H1 (cell line): ENCODE measurements at regions not wholly inside any gene's neighbourhood (a gene's known extent, or its start where the extent isn't known, plus 50 kb on each side); places are given as distances from the start of the nearest gene placed in this dataset.

ENCODE experiments used
- CTCF ChIA-PET: fragments of 300-600 bp; sonication (Branson Sonifier 250); formaldehyde crosslinking; loops from one replicate; lab custom pipeline; 2021; ENCODE audit not compliant: partially characterized antibody; lab: Charles Lee
- POLR2A ChIA-PET: fragments of 300-600 bp; sonication (Branson Sonifier 250); formaldehyde crosslinking; loops from one replicate; lab custom pipeline; 2021; ENCODE audit warnings: inconsistent platforms; ENCODE audit not compliant: partially characterized antibody; lab: Charles Lee
- DNase-seq, 2 experiments: peaks; one replicate each; pipeline versions ENCODE4 v3.0.0 to v3.0.0-alpha.2; 2010 to 2022; ENCODE audit warnings: low spot score in 2 of 2, low read depth in 1 of 2, mixed read lengths in 1 of 2
- FAIRE-seq: peaks from 2 replicates; lab custom pipeline; 2011; peaks lifted over from hg19 to GRCh38; lab: Jason Lieb, UNC
- H2AFZ ChIP-seq: 2 replicates; pipeline ENCODE4 v1.8.1; 2012; ENCODE audit warnings: low read length, inconsistent platforms
- H2AK5ac ChIP-seq: 2 replicates; pipeline ENCODE4 v1.6.1; 2013; ENCODE audit warnings: low read depth, low read length
- H2BK120ac ChIP-seq: replicated peaks from 2 replicates; pipeline ENCODE3; 2013; ENCODE audit warnings: low read depth, low read length, inconsistent platforms
- H2BK12ac ChIP-seq: 2 replicates; pipeline ENCODE4 v1.6.1; 2013; ENCODE audit warnings: low read depth, low read length
- H2BK15ac ChIP-seq: 2 replicates; pipeline ENCODE4 v1.6.1; 2013; ENCODE audit warnings: low read length
- H2BK20ac ChIP-seq: 2 replicates; pipeline ENCODE4 v1.6.1; 2013; ENCODE audit warnings: low read length
- H2BK5ac ChIP-seq: 2 replicates; pipeline ENCODE4 v1.6.1; 2013; ENCODE audit warnings: low read depth, low read length
- H3K14ac ChIP-seq: 2 replicates; pipeline ENCODE4 v1.6.1; 2013; ENCODE audit warnings: inconsistent platforms; ENCODE audit not compliant: insufficient read length
- H3K18ac ChIP-seq: 2 replicates; pipeline ENCODE4 v1.6.1; 2013; ENCODE audit warnings: low read length; ENCODE audit errors: extremely low read depth
- H3K23ac ChIP-seq: 2 replicates; pipeline ENCODE4 v1.6.1; 2013; ENCODE audit warnings: inconsistent platforms; ENCODE audit not compliant: insufficient read length
- H3K23me2 ChIP-seq: 2 replicates; pipeline ENCODE4 v1.6.1; 2013; ENCODE audit warnings: low read depth, low read length
- H3K27ac ChIP-seq: 2 replicates; pipeline ENCODE4 v1.6.1; 2011; ENCODE audit warnings: low read depth, low read length, inconsistent platforms
- H3K27me3 ChIP-seq, 4 experiments: replicated peaks in 1 of 4; 1 replicate in 1 of 4; 2 replicates in 3 of 4; pipeline versions ENCODE4 v1.6.1 to v1.8.1; 2011 to 2013; ENCODE audit warnings: low read length in 3 of 4, mild to moderate bottlenecking in 3 of 4, inconsistent platforms in 2 of 4, mixed read lengths in 2 of 4, moderate library complexity in 1 of 4; ENCODE audit not compliant: control insufficient read depth in 3 of 4, insufficient read depth in 3 of 4; ENCODE audit errors: extremely low read depth in 1 of 4
- H3K36me3 ChIP-seq, 4 experiments: 2 replicates each; pipeline versions ENCODE4 v1.6.1 to v1.8.1; 2011 to 2013; ENCODE audit warnings: mild to moderate bottlenecking in 4 of 4, low read length in 3 of 4, moderate library complexity in 2 of 4, control low read depth in 1 of 4, inconsistent platforms in 1 of 4; ENCODE audit not compliant: insufficient read depth in 4 of 4, control insufficient read depth in 2 of 4
- H3K4ac ChIP-seq: replicated peaks from 2 replicates; pipeline ENCODE3; 2013; ENCODE audit warnings: low read length, low read depth, mixed read lengths, inconsistent platforms; ENCODE audit not compliant: insufficient read length
- H3K4me1 ChIP-seq, 4 experiments: replicated peaks in 1 of 4; 1 replicate in 1 of 4; 2 replicates in 3 of 4; pipeline versions ENCODE4 v1.6.1 to v1.8.1; 2011 to 2013; ENCODE audit warnings: low read length in 3 of 4, inconsistent platforms in 2 of 4, mixed read lengths in 1 of 4; ENCODE audit not compliant: insufficient read depth in 4 of 4, control insufficient read depth in 3 of 4
- H3K4me2 ChIP-seq, 2 experiments: 2 replicates each; pipeline versions ENCODE4 v1.6.1 to v1.8.1; 2011 to 2013; ENCODE audit warnings: low read depth in 2 of 2, low read length in 2 of 2, control low read depth in 1 of 2, inconsistent platforms in 1 of 2, mild to moderate bottlenecking in 1 of 2; ENCODE audit not compliant: insufficient read depth in 1 of 2
- H3K4me3 ChIP-seq, 4 experiments: fragments of 200-600, 300-600 bp in 1 of 4; sonication (generic), shearing (Covaris generic), sonication (Bioruptor Twin) in 1 of 4; 2 replicates each; pipeline versions ENCODE4 v1.5.1 to v1.8.1; 2011 to 2016; ENCODE audit warnings: low read length in 4 of 4, low read depth in 3 of 4, control low read depth in 2 of 4, inconsistent platforms in 2 of 4, mild to moderate bottlenecking in 2 of 4, mixed read lengths in 1 of 4, moderate library complexity in 1 of 4; ENCODE audit not compliant: insufficient read depth in 2 of 4; ENCODE audit errors: extremely low read depth in 1 of 4
- H3K56ac ChIP-seq: replicated peaks from 2 replicates; pipeline ENCODE3; 2013; ENCODE audit warnings: low read depth, mild to moderate bottlenecking, mixed read lengths, low read length, inconsistent platforms; ENCODE audit not compliant: insufficient read length
- H3K79me1 ChIP-seq: 2 replicates; pipeline ENCODE4 v1.6.1; 2013; ENCODE audit warnings: low read depth, low read length, control low read depth
- H3K79me2 ChIP-seq, 2 experiments: 2 replicates each; pipeline versions ENCODE4 v1.6.1 to v1.8.1; 2012 to 2013; ENCODE audit warnings: low read length in 2 of 2, mild to moderate bottlenecking in 2 of 2, inconsistent platforms in 1 of 2; ENCODE audit not compliant: insufficient read depth in 2 of 2, control insufficient read depth in 1 of 2
- H3K9ac ChIP-seq, 4 experiments: replicated peaks in 1 of 4; 1 replicate in 1 of 4; 2 replicates in 3 of 4; pipeline versions ENCODE4 v1.6.1 to v1.8.1; 2011 to 2013; ENCODE audit warnings: low read depth in 3 of 4, low read length in 3 of 4, control low read depth in 2 of 4, mild to moderate bottlenecking in 2 of 4, moderate library complexity in 2 of 4, inconsistent platforms in 1 of 4; ENCODE audit errors: extremely low read depth in 1 of 4
- H3K9me3 ChIP-seq, 2 experiments: 2 replicates each; pipeline versions ENCODE4 v1.6.1 to v1.8.1; 2012 to 2013; ENCODE audit warnings: mild to moderate bottlenecking in 2 of 2, moderate library complexity in 2 of 2, control low read depth in 1 of 2, inconsistent platforms in 1 of 2, low read depth in 1 of 2, low read length in 1 of 2, mixed read lengths in 1 of 2; ENCODE audit not compliant: insufficient read depth in 2 of 2
- H4K20me1 ChIP-seq, 2 experiments: replicated peaks in 1 of 2; 2 replicates each; pipeline versions ENCODE3 to v1.8.1; 2011 to 2013; ENCODE audit warnings: inconsistent platforms in 2 of 2, low read length in 2 of 2, mild to moderate bottlenecking in 1 of 2; ENCODE audit not compliant: insufficient read depth in 2 of 2, control insufficient read depth in 1 of 2
- H4K5ac ChIP-seq: 2 replicates; pipeline ENCODE4 v1.6.1; 2013; ENCODE audit warnings: low read length, low read depth, mixed read lengths, inconsistent platforms; ENCODE audit not compliant: insufficient read length
- H4K8ac ChIP-seq: 2 replicates; pipeline ENCODE4 v1.8.0; 2013; ENCODE audit warnings: mild to moderate bottlenecking, moderate library complexity, low read length, inconsistent platforms; ENCODE audit not compliant: insufficient read depth; ENCODE audit errors: extremely low read depth
- H4K91ac ChIP-seq: replicated peaks from 2 replicates; pipeline ENCODE3; 2013; ENCODE audit warnings: low read length, mixed read lengths, inconsistent platforms; ENCODE audit not compliant: insufficient read length
- TAF7 ChIP-seq: optimal IDR thresholded peaks from 2 replicates; pipeline ENCODE3; 2011; ENCODE audit warnings: low read depth, mild to moderate bottlenecking, inconsistent platforms, low read length, moderate library complexity, borderline replicate concordance
- WGBS, 2 experiments: shearing (Covaris generic) in 1 of 2; methylation state at CpG; one replicate each; pipeline versions ENCODE4 v1.1.6 to v1.1.7; 2013 to 2015; ENCODE audit warnings: low lambda C conversion rate in 2 of 2, mixed read lengths in 2 of 2, inconsistent platforms in 1 of 2, low coverage in 1 of 2, missing lambda C conversion rate in 1 of 2; ENCODE audit not compliant: insufficient replicate concordance in 2 of 2, insufficient coverage in 1 of 2, insufficient read length in 1 of 2; ENCODE audit errors: extremely low coverage in 1 of 2, missing lambda C conversion rate in 1 of 2; 5-methylcytosine and 5-hydroxymethylcytosine counted together
- TF ChIP-seq, protein P1 (sequence below): IDR thresholded peaks from 2 replicates; pipeline ENCODE4 v1.6.1; 2012; ENCODE audit warnings: low read length, inconsistent platforms

DNA sequence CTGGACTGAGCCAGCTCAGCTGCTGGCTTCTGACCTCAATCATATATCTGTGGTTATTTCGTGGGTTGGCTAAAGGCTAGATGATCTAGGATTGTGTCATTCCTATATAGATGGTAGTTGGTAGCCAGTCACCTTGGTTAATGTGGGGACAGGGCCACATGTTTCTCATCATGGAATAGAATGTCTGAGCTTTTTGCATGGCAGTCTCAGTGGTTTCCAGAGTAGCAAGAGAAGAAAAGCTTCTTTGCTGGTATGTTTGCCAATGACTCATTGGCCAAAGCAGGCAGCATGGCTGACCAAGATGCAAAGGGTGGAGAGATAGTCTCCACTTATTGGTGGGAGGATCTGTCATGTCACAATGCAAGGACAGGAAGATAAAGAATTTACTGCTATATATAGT, 746.4 kb upstream of the FLRT2 start:
- no peak overlapping the region for H2BK5ac ChIP-seq
- TF ChIP-seq TAF7: no peak
- TF ChIP-seq, protein P1, sequence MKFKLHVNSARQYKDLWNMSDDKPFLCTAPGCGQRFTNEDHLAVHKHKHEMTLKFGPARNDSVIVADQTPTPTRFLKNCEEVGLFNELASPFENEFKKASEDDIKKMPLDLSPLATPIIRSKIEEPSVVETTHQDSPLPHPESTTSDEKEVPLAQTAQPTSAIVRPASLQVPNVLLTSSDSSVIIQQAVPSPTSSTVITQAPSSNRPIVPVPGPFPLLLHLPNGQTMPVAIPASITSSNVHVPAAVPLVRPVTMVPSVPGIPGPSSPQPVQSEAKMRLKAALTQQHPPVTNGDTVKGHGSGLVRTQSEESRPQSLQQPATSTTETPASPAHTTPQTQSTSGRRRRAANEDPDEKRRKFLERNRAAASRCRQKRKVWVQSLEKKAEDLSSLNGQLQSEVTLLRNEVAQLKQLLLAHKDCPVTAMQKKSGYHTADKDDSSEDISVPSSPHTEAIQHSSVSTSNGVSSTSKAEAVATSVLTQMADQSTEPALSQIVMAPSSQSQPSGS: no peak
- H3K27me3 ChIP-seq: no peaks in the 10 kb centered on the region
- no peaks in the 10 kb centered on the region for H3K9me3 ChIP-seq
- H2BK120ac ChIP-seq: no peak overlapping the region
- no peak overlapping the region for H4K5ac ChIP-seq
- no peaks in the 10 kb centered on the region for H3K79me1 ChIP-seq
- no peak overlapping the region for H2BK20ac ChIP-seq
- no peak overlapping the region for H3K14ac ChIP-seq
- H3K56ac ChIP-seq: no peak overlapping the region
- no peak overlapping the region for H3K9ac ChIP-seq
- H2AFZ ChIP-seq: no peak overlapping the region
- H4K91ac ChIP-seq: no peak overlapping the region
- no peak overlapping the region for H2BK12ac ChIP-seq
- no peak overlapping the region for H3K23ac ChIP-seq
- no peaks in the 10 kb centered on the region for H4K20me1 ChIP-seq
- CTCF ChIA-PET: no interaction called here
- no peak overlapping the region for H3K4me2 ChIP-seq
- FAIRE-seq (no peak), DNase-seq (no peak)
- no peak overlapping the region for H3K4ac ChIP-seq
- no peak overlapping the region for H3K27ac ChIP-seq
- no peak overlapping the region for H2BK15ac ChIP-seq
- POLR2A ChIA-PET: no interaction called here
- H3K36me3 ChIP-seq: no peaks in the 10 kb centered on the region
- no peak overlapping the region for H3K18ac ChIP-seq
- no peak overlapping the region for H3K4me3 ChIP-seq
- no peak overlapping the region for H4K8ac ChIP-seq
- 91% methylated on average over 1 of the region's 1 CpG; no CpG with 5 or more reads in 1 of the 2 experiments for WGBS, 2 experiments
- no peak overlapping the region for H2AK5ac ChIP-seq
- no peaks in the 10 kb centered on the region for H3K23me2 ChIP-seq
- no peaks in the 10 kb centered on the region for H3K79me2 ChIP-seq
- H3K4me1 ChIP-seq: no peaks in the 10 kb centered on the region
